ENCODE measurements at regions not wholly inside any gene's neighbourhood (a gene's known extent, or its start where the extent isn't known, plus 50 kb on each side); places are given as distances from the start of the nearest gene placed in this dataset.

DNA sequence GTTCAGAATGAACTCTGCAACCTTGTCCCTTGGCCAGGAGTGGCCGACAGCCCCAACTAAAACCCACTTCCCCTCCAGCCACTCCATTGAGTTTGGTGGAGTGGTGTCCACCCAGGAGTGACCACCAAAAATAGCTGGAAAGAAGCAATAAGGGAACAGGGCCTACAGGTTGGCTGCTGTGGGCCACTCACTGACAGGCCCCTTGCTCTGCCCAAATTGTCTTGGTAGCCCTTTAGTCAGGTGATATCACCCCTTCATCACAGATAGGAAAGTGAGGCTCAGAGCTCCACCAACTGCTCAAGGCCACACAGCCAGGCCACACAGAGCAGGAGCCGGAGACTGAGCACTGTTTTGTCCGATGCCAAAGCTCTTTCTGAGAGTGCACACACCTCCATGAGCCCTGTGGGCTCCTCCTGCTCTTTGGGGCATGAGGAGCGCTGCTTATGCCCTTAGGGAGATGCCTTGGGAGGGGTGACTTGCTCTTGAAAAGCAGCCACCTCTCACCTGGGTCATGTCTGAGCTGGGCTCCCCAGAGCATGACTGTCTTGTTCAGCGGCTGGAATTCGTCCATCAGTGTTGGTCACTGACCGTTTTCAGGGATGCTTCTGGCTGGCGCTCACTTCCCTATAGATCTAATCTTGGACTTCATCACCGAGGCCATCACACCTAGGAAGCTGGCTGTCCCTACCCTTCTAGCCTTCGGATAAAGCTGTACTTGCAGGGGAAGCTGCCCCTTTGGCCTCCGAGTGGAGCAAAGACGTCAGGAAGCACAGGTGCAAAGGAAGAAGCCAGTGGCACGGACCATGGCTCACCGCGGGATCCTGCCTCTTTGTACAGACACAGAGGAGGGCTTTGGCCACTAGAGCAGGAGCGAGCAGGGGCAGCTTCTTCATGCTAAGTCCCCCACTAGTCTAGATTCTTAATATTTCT, 186.0 kb upstream of the ZNF469 start:
- TF ChIP-seq MIER1 (IDR thresholded peaks at IDR 0.05; ENCODE audit: low read depth), result no peak
- TF ChIP-seq U2AF2 (optimal IDR thresholded peaks at IDR 0.05; ENCODE audit: low read depth, low read length), result no peak
- H3K9ac ChIP-seq (ENCODE audit: insufficient read depth in 1 of 2, low read depth in 2 of 2, low read length in 2 of 2), result no peak overlapping the region
- ATAC-seq (no peak), DNase-seq (ENCODE audit: extremely low read depth in 1 of 4, low spot score in 3 of 4) (no peak), FAIRE-seq (no peak)
- H3K36me3 ChIP-seq (ENCODE audit: control insufficient read depth, insufficient read depth, low read length), result no peaks in the 10 kb centered on the region
- no peak overlapping the region for H2AFZ ChIP-seq (ENCODE audit: low read depth, low read length)
- no peaks in the 10 kb centered on the region for H3K9me1 ChIP-seq (ENCODE audit: control insufficient read depth, insufficient read depth, low read length)
- intact Hi-C loops (cut with micrococcal nuclease) (no loop called here), in situ Hi-C loops (cut with MboI) (no loop called here)
- BruUV-seq (replicated peaks), result no TSS peak
- 4% methylated on average over 15 of the region's 16 CpGs for WGBS (ENCODE audit: insufficient coverage, low coverage, missing lambda C conversion rate)
- ChIA-PET POLR2A (interaction anchor here (1.0 kb wide), 1 partner anchor 36 kb away, joined by 3 read pairs; no protein-coding TSS in a partner anchor), CTCF (ENCODE audit: low intra/inter-chr PET ratio) (no interaction called here)
- H3K27me3 ChIP-seq (ENCODE audit: control insufficient read depth in 2 of 2, insufficient read depth in 2 of 2, low read length in 2 of 2), result peaks cover 11 to 65% of the 10 kb centered on the region in 2 experiments; a peak in 3 of 5 replicates
- no peaks in the 10 kb centered on the region for H3K9me3 ChIP-seq (replicated peaks; ENCODE audit: control insufficient read depth, insufficient read depth, low read depth, low read length)
- no peak overlapping the region for H3K27ac ChIP-seq (ENCODE audit: extremely low read depth, low read depth, low read length)
- H3K4me1 ChIP-seq (replicated peaks in 1 of 2; ENCODE audit: control insufficient read depth in 2 of 2, insufficient read depth in 2 of 2, low read length in 2 of 2), result no peaks in the 10 kb centered on the region; a peak in 2 of 5 replicates
- no peaks in the 10 kb centered on the region for H4K20me1 ChIP-seq (replicated peaks; ENCODE audit: control insufficient read depth, insufficient read depth, low read length)
- H3K4me3 ChIP-seq, result no peak overlapping the region
- no peaks in the 10 kb centered on the region for H3K79me2 ChIP-seq (ENCODE audit: control insufficient read depth, insufficient read depth, low read length)
- H3K4me2 ChIP-seq (ENCODE audit: insufficient read depth, low read length), result no peak overlapping the region

All from K562 (cell line).